ENCODE measurements at regions not wholly inside any gene's neighbourhood (a gene's known extent, or its start where the extent isn't known, plus 50 kb on each side); places are given as distances from the start of the nearest gene placed in this dataset.

DNA sequence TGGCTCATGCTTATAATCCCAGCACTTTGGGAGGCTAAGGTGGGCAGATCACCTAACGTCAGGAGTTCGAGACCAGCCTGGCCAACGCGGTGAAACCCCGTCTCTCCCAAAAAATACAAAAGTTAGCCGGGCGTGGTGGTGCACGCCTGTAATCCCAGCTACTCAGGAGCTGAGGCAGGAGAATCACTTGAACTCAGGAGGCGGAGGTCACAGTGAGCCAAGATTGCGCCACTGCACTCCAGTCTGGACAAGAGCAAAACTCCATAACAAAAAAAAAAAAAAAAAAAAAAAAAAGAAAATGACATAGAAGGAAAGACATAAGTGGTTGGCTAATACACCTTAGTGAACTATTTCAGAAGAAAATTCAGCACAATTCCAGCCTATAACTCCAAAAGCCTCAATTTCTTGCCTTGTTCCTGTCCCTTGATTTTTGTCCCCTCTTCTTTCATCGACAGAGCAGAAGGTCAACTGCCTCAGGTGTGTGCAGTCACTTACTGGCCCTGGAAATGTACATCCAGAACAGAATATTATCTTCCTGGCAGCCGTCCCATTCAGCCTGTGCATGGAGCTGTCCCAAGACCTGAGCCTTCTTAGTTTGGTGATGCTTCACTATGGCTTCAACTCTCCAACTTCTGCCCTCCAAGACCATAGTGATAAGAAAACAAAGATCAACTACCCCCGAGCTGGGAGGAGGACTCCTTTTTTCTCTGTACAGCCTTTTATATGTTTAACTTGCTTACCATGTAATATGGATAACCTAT, 117.6 kb downstream of the LY86 start:
- TF ChIP-seq, protein P1, sequence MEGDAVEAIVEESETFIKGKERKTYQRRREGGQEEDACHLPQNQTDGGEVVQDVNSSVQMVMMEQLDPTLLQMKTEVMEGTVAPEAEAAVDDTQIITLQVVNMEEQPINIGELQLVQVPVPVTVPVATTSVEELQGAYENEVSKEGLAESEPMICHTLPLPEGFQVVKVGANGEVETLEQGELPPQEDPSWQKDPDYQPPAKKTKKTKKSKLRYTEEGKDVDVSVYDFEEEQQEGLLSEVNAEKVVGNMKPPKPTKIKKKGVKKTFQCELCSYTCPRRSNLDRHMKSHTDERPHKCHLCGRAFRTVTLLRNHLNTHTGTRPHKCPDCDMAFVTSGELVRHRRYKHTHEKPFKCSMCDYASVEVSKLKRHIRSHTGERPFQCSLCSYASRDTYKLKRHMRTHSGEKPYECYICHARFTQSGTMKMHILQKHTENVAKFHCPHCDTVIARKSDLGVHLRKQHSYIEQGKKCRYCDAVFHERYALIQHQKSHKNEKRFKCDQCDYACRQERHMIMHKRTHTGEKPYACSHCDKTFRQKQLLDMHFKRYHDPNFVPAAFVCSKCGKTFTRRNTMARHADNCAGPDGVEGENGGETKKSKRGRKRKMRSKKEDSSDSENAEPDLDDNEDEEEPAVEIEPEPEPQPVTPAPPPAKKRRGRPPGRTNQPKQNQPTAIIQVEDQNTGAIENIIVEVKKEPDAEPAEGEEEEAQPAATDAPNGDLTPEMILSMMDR (IDR thresholded peaks at IDR 0.05; ENCODE audit: low read depth, low read length, missing input control): no peak
- TF ChIP-seq, protein P2, sequence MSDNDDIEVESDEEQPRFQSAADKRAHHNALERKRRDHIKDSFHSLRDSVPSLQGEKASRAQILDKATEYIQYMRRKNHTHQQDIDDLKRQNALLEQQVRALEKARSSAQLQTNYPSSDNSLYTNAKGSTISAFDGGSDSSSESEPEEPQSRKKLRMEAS (IDR thresholded peaks at IDR 0.05): no peak
- TF ChIP-seq JUND (IDR thresholded peaks at IDR 0.05) (no peak), YY1 (IDR thresholded peaks at IDR 0.05) (no peak), TAF1 (conservative IDR thresholded peaks at IDR 0.05) (no peak), GABPA (IDR thresholded peaks at IDR 0.05 in 1 of 2, conservative IDR thresholded peaks at IDR 0.05 in 1 of 2) (no peak), EGR1 (IDR thresholded peaks at IDR 0.05; ENCODE audit: low read depth in 2 of 2) (no peak), RXRA (IDR thresholded peaks at IDR 0.05) (no peak), SP1 (IDR thresholded peaks at IDR 0.05) (no peak)
- TF ChIP-seq, protein P3, sequence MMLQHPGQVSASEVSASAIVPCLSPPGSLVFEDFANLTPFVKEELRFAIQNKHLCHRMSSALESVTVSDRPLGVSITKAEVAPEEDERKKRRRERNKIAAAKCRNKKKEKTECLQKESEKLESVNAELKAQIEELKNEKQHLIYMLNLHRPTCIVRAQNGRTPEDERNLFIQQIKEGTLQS (IDR thresholded peaks at IDR 0.05): no peak
- TF ChIP-seq, protein P4, sequence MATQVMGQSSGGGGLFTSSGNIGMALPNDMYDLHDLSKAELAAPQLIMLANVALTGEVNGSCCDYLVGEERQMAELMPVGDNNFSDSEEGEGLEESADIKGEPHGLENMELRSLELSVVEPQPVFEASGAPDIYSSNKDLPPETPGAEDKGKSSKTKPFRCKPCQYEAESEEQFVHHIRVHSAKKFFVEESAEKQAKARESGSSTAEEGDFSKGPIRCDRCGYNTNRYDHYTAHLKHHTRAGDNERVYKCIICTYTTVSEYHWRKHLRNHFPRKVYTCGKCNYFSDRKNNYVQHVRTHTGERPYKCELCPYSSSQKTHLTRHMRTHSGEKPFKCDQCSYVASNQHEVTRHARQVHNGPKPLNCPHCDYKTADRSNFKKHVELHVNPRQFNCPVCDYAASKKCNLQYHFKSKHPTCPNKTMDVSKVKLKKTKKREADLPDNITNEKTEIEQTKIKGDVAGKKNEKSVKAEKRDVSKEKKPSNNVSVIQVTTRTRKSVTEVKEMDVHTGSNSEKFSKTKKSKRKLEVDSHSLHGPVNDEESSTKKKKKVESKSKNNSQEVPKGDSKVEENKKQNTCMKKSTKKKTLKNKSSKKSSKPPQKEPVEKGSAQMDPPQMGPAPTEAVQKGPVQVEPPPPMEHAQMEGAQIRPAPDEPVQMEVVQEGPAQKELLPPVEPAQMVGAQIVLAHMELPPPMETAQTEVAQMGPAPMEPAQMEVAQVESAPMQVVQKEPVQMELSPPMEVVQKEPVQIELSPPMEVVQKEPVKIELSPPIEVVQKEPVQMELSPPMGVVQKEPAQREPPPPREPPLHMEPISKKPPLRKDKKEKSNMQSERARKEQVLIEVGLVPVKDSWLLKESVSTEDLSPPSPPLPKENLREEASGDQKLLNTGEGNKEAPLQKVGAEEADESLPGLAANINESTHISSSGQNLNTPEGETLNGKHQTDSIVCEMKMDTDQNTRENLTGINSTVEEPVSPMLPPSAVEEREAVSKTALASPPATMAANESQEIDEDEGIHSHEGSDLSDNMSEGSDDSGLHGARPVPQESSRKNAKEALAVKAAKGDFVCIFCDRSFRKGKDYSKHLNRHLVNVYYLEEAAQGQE (IDR thresholded peaks at IDR 0.05): no peak

Measured in liver (tissue), 3 donors.